GM12891 (cell line): ENCODE measurements at regions not wholly inside any gene's neighbourhood (a gene's known extent, or its start where the extent isn't known, plus 50 kb on each side); places are given as distances from the start of the nearest gene placed in this dataset.

Experiments used
- POLR2A ChIP-seq: IDR thresholded peaks from 2 replicates; pipeline ENCODE4 v1.6.1; 2011; ENCODE audit warnings: low read depth, low read length, control low read depth
- SPI1 ChIP-seq: IDR thresholded peaks from 2 replicates; pipeline ENCODE4 v1.6.1; 2011; ENCODE audit warnings: low read depth, low read length, control low read depth

DNA sequence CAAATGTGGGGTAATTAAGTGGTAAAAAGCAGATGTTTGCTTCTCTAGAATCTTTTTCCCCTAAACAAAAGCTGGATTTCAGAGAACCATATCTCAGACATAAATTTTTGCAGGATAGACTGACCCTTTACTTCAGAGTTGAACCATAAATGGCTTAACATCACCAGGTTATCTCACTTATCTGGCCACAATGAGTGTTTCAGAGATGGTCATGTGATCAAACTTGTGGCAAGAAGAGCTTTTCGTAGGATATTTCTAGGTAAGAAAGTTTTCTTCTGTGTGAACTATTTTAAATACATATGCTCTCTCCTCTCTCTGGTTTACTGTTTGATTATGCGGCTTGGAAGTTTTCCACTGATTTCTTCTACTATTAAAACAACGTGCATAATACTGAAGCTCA lies 270.2 kb upstream of the TFAP2D start:
- TF ChIP-seq POLR2A (no peak), SPI1 (no peak)
